GM19240 (cell line): ENCODE measurements at regions not wholly inside any gene's neighbourhood (a gene's known extent, or its start where the extent isn't known, plus 50 kb on each side); places are given as distances from the start of the nearest gene placed in this dataset.

Experiments used
- DNase-seq: peaks from one replicate; pipeline ENCODE4 v3.0.0; 2011; ENCODE audit warnings: low spot score; ENCODE audit not compliant: insufficient read length

DNA sequence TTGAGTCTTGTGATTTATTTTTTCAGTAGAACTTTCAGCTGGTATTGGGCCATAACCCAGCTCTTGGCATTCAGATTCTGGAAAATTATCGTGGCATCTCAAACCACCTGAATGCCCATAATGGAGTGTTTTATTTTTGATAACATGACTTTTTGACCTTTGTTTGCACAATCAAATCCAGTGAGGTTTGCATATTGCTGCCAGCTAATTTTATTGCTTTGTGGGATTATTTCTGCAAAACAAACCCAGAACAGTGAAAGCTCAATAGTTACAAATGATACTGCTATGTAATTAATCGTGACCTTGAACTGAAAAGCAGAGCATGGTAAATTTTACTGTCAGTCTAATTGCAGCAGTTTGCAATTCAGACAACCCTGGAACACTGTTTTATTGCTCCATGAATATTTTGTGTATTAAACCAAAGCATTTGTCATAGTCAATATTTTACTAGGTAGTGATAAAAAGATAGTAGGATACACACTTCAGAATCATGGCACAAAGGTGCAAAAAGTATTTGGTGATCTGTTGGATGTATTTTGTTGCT lies 255.2 kb upstream of the NAV3 start:
- no peak for DNase-seq

GRCh38 chr12:77572371-77572770 lies 258.3 kb upstream of the NAV3 start:
- DNase-seq = no peak

- no peak for DNase-seq
Measured at GRCh38 chr12:77571768-77572167, 258.9 kb upstream of the NAV3 start.

DNA sequence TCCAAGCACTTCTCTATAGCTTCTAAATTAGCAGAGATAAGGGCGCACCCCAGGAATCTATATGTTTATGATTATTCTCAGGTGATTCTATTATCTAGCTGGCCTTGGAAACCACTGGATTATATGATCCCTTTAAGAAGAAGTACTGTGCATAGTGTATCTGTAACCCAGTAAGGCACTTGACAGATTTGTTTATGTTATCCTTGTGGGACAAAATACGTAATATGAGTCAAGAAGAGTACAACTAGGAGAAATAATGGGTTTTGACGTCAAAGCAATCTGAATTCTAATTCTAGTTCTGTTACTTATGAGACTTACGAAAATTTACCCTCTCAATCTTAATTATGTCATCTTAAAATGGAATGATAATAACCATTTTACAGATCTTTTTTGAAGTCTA lies 259.6 kb upstream of the NAV3 start:
- no peak for DNase-seq

GRCh38 chr12:77569876-77570275 lies 260.8 kb upstream of the NAV3 start:
- no peak for DNase-seq

DNA sequence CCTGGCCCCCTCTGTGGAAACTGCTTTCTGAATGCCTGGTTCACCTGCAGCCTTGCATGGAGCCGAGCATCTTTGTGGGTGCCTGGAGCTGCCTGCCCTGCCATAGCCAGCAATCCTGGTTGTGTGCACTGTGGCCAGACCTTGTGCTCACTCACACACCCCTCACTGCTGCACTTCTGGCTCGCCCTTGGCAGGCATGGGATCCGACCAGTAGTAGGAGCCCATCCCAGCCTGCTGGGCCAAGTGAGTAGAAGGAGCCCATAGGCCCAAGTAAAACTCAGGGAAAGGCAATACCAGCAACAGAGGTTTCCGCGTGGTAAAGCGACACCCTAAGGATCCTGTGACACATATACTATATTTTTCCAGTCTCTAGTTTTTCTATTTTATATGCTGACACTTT lies 270.0 kb upstream of the NAV3 start:
- no peak for DNase-seq

DNA sequence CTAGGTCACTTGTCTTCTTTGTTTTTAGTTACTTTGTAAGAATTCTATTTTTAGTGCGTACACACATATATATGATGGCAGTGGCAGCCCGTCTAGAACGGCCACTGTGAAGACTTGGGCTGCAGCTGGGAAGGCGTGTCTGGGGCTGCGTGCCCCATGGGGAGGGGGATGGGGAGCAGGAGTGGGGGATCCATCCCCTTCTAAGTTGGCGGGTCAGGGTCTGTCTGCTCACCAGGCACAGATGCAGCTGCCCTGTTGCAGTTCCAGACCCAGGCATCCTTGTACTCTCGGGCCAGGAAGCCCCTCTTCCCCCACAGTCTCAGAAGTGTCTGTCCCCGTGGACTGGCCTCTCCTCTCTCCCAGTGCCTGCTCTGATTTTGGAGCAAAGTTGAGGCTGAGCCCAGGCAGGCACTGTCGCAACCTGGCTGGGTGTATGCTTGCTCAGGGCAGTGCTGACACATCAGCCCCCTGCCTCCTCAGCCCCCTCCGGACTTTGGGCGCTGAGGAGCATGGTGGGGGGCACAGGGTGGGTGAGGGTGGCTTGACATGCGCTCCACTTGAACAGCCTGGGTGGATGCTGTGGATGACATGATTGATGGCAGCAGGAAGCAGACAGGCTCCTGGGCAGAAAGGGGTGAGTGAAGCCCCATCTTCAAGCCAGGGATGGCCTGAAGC lies 271.2 kb upstream of the NAV3 start:
- DNase-seq = no peak

- DNase-seq = no peak
Measured at GRCh38 chr12:77555074-77555473, 275.6 kb upstream of the NAV3 start.

DNA sequence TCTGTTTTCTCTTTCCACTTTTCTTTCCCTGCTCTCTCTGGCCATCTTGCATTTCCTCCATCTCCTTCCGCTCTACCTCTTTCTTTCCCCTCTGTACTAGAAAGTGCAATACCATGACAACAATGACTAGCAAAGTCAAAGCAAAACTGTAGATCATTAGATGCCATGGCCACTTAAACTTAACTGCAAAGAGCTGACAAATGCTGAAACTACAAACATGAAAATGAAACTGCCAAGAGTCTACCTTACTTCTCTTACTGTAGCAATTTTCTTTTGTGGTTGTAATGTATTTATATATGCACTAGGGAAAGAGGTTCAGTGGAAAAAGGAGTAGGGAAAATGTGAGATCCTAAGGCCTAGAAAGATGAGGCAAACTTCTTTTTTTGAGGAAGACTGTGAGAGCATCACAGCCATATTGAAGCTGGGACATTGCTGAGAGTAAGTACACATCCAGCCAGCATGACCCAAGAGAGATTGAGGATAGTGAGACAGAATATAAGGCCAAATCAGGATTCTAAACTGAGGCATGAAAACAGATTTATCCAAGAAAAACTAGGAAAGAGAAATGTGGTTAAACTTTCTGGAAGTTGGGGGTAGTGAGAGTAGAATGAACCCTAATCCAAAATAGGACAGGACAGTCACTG lies 276.6 kb upstream of the NAV3 start:
- DNase-seq = peak; percentile 16

- DNase-seq = no peak
Measured at GRCh38 chr12:77549383-77550128, 281.1 kb upstream of the NAV3 start.

DNA sequence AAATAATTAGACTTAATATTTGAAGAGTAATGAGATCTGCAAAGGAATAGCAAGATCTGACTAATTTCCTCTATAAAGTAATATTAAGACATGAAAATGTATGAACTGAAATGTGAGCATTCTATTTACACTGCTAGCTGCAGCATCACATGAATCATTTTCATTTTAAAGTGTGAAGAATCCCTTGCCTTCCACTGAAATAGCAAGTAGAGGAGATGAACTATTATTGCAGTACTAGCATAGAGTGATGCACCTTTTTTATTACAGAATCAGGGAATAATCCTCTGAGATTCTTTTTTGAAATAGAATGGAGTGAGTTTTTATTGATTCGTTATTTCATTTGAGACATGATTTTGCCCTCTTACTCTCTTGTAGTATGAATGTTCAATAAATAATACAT lies 281.9 kb upstream of the NAV3 start:
- no peak for DNase-seq

DNA sequence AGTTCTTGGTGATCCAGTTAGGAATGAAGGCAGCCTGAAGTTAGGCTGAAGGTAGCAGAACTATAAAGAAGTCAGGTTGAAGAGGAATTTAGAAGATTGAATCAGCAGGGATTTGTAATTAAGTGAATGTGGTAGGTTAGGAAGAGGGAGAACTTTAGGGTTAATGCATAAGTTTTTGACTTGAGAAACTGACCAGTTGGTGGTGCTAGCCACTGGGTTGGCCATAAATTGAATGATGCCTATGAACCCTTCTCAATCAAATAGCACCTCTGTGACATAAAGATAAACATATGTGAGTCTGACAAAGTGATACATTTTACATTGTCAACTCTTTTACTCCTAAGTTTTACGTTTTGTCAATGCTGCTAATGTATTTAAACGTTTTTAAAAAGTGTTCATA lies 290.6 kb upstream of the NAV3 start:
- DNase-seq = no peak

- DNase-seq = no peak
Measured at GRCh38 chr12:77537663-77538062, 293.0 kb upstream of the NAV3 start.

DNA sequence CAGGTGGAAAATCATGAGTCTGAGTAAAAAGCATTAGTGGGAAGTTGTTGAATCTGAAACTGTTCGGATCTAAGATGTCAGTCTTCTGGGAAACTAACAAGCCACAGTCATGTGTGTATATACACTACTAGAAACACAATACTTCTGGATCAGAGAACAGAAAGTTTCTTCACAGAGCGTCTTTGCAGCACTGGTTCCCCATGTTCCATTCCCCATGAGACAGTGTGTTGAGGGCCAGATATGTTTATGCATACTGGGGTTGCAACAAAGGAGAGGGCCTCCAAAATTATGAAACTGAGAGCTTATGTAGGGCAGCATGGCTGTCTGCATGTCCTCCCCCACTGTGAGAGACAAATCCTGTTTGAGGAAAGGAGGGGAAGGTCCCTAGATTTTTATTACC lies 295.0 kb upstream of the NAV3 start:
- DNase-seq = no peak

DNA sequence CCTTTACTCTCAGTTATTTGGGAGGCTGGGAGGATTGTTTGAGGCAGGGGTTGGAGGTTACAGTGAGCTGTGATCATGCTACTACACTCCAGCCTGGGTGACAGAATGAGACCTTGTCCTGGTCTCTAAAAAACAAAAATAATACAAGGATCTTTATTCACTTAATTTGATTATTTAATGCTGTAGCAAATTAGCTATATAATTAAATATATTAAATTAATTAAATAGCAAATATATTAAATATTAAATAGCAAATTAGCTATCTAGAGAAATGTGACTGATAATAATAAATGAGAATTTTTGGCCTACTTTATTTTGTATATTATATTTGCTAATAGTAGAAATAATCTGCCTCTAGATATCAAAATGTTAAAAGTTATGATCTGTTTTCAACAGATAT lies 298.8 kb upstream of the NAV3 start:
- no peak for DNase-seq

- DNase-seq = no peak
Measured at GRCh38 chr12:77522247-77522646, 308.4 kb upstream of the NAV3 start.

- no peak for DNase-seq
Measured at GRCh38 chr12:77521508-77522115, 309.1 kb upstream of the NAV3 start.

GRCh38 chr12:77514511-77514910 lies 316.2 kb upstream of the NAV3 start:
- DNase-seq = no peak

DNA sequence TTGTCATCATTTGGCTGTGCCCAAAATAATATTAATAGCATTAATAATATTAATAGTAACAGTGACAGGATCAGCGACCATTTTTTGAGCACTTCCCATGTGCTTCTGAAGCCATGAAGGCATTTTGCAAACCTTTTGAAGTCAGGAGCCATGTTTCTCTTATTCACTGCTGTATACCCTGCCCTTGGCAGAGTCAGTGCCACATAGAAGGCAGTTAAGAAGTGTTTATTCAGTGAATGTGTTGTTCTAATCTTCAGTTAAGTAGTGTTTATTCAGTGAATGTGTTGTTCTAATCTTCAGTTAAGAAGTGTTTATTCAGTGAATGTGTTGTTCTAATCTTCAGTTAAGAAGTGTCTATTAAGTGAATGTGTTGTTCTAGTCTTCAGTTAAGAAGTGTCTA lies 319.7 kb upstream of the NAV3 start:
- no peak for DNase-seq

DNA sequence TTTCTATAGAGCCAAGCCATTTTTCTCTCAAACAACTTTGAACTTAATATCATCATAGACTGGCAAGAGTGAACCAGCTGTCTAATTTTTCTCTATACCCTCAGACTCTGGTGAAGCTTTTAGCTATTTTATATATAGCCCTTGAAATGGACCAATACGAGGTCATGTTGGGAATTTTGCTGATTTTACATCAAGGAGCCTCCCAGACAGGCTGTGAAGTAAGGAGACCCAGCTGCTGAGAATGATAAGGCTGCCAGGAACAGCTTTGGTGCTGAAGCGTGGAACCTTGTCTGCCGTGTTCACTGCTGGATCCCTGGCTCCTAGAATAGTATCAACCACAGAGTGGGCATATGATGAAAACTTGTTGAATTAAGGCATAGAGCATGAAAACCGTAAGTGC lies 326.2 kb upstream of the NAV3 start:
- no peak for DNase-seq

DNA sequence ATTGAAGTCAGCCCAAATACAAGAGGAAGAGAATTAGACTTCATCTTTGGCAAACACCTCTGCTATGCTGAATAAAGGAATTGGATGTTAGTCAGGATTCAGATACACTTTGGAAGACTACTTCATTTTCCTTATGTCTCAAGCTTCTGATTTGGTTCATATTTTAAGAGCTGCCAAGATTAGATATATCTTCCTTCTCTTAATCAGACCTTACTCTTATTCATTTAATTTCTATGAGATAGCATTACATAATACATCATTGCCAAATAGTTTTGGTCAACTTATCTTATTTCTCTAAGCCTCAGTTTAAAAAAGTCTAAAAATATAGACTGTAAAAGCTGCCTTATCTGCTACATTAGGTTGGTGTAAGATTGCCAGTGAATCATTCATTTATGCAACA lies 330.6 kb upstream of the NAV3 start:
- DNase-seq = no peak

DNA sequence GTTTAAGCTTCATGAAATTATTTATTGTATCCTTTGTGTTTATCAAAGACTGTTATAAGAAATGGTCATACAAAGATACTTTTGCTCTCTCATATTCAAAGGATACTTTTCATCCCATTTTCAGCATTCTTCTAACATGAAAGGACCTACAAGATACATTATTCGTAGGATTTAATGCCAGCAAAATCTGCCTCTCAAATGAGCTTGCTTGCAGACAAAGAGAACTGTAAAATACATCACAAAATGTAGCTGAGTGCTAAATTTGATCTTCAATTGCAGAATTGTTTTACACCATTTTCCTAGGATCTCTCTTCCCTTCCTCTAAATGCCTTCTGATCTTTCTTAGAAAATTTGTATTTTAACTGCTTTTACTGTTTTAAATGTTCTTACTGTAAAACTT lies 333.0 kb upstream of the NAV3 start:
- DNase-seq = no peak
